Natural killer cell treated with Interleukin-12 subunit alpha and Interleukin-12 subunit beta and Interleukin-15 and Interleukin-18, amount 100 ng/mL, for 72 hours (primary cell): ENCODE measurements at regions not wholly inside any gene's neighbourhood (a gene's known extent, or its start where the extent isn't known, plus 50 kb on each side); places are given as distances from the start of the nearest gene placed in this dataset.

Source experiments
- ATAC-seq, 2 donors: fragments of 150-1000 bp; cut with Tn5 transposase in 1 of 2; sonication (Bioruptor Pico), chemical (Tn5 transposase) in 1 of 2; 2 replicates each; pipeline ENCODE4 v1.10.0; 2021
- DNase-seq: peaks from one replicate; pipeline ENCODE4 v3.0.0; 2022; ENCODE audit warnings: low spot score
- H3K27ac Mint-ChIP-seq, 2 donors: 1 replicate in 1 of 2; 2 replicates in 1 of 2; pipeline ENCODE4 v1.8.0; 2022; ENCODE audit warnings: mixed read lengths in 2 of 2, mild to moderate bottlenecking in 1 of 2, moderate library complexity in 1 of 2
- H3K27me3 Mint-ChIP-seq, 2 donors: 1 replicate in 1 of 2; 2 replicates in 1 of 2; pipeline ENCODE4 v1.8.0; 2022; ENCODE audit warnings: mixed read lengths in 2 of 2
- H3K36me3 Mint-ChIP-seq: one replicate; pipeline ENCODE4 v1.8.0; 2022; ENCODE audit warnings: mixed read lengths
- H3K4me1 Mint-ChIP-seq, 2 donors: 1 replicate in 1 of 2; 2 replicates in 1 of 2; pipeline ENCODE4 v1.8.0; 2022; ENCODE audit warnings: low read depth in 2 of 2, mixed read lengths in 2 of 2, mild to moderate bottlenecking in 1 of 2
- H3K4me3 Mint-ChIP-seq: one replicate; pipeline ENCODE4 v1.8.0; 2022; ENCODE audit warnings: mixed read lengths
- H3K9me3 Mint-ChIP-seq: 2 replicates; pipeline ENCODE4 v1.8.0; 2022; ENCODE audit warnings: mixed read lengths

GRCh38 chr2:219810895-219811294 lies 183.5 kb downstream of the SLC4A3 start:
- no peak overlapping the region for H3K27ac Mint-ChIP-seq
- H3K27me3 Mint-ChIP-seq = peaks cover 0 to 2% of the 10 kb centered on the region in 2 donors
- H3K9me3 Mint-ChIP-seq = peaks cover 5% of the 10 kb centered on the region
- H3K4me3 Mint-ChIP-seq = no peak overlapping the region
- H3K36me3 Mint-ChIP-seq = no peaks in the 10 kb centered on the region
- no peaks in the 10 kb centered on the region for H3K4me1 Mint-ChIP-seq
- no peak for DNase-seq
- no peak for ATAC-seq

DNA sequence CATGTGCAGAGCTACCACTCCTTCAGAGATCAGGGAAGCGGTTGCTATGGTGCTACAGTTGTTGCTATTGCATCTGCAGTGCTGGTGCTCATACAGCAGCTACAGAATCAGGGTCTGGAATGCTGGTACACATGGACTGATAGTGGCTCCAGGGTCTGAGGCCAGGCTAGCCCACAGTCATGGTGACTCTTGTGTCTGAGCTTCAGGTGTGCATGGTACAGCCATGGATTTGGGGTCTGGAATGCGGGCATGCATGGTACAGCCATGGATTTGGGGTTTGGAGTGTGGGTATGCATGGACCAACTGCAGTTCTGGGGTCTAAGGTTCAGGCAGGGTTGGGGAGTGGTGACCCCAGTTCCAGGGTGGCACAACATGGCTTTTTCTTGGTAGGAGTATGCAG lies 185.2 kb downstream of the SLC4A3 start:
- ATAC-seq (peak; percentile 11 to 33), DNase-seq (no peak)
- Mint-ChIP-seq H3K9me3 (peaks cover 9% of the 10 kb centered on the region), H3K27me3 (no peaks in the 10 kb centered on the region), H3K4me3 (no peak overlapping the region), H3K4me1 (no peaks in the 10 kb centered on the region), H3K36me3 (no peaks in the 10 kb centered on the region), H3K27ac (no peak overlapping the region)

DNA sequence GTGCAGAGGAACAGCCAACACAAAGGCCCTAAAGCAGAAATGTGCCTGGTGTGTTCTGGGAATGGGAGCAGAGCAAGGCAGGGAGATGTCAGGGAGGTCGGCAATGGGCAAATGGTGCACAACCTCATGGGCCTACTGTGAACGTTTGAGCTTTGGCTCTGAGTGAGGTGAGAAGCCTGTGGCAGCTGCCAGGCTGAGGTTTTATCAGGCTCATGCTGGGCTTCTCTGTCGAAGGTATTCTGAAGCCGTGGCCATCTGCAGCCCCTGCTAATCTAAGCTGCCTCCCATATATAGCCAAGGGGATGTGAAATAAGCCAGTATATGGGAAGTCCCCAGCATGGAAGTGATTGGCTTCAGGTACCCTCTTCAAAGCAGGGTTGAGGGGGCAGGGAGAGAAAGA lies 193.3 kb downstream of the SLC4A3 start:
- ATAC-seq (peak in 1 of 2 donors; percentile 32), DNase-seq (no peak)
- H3K4me3 Mint-ChIP-seq = no peak overlapping the region
- H3K36me3 Mint-ChIP-seq = peaks cover 6% of the 10 kb centered on the region
- H3K4me1 Mint-ChIP-seq = no peaks in the 10 kb centered on the region
- peaks cover 9% of the 10 kb centered on the region for H3K9me3 Mint-ChIP-seq
- H3K27ac Mint-ChIP-seq = no peak overlapping the region
- H3K27me3 Mint-ChIP-seq = peaks cover 0 to 14% of the 10 kb centered on the region in 2 donors

GRCh38 chr2:219823574-219823973 lies 196.1 kb downstream of the SLC4A3 start:
- H3K36me3 Mint-ChIP-seq = no peaks in the 10 kb centered on the region
- H3K4me3 Mint-ChIP-seq = no peak overlapping the region
- peaks cover 0 to 7% of the 10 kb centered on the region in 2 donors for H3K27me3 Mint-ChIP-seq
- DNase-seq (no peak), ATAC-seq (no peak)
- no peak overlapping the region for H3K27ac Mint-ChIP-seq
- H3K9me3 Mint-ChIP-seq = peaks cover 4% of the 10 kb centered on the region
- no peaks in the 10 kb centered on the region for H3K4me1 Mint-ChIP-seq

GRCh38 chr2:219824996-219825395 lies 197.6 kb downstream of the SLC4A3 start:
- H3K4me1 Mint-ChIP-seq = no peaks in the 10 kb centered on the region
- no peak overlapping the region for H3K27ac Mint-ChIP-seq
- no peaks in the 10 kb centered on the region for H3K36me3 Mint-ChIP-seq
- no peak for DNase-seq
- no peak for ATAC-seq
- peaks cover 0 to 7% of the 10 kb centered on the region in 2 donors for H3K27me3 Mint-ChIP-seq
- no peaks in the 10 kb centered on the region for H3K9me3 Mint-ChIP-seq
- H3K4me3 Mint-ChIP-seq = no peak overlapping the region

DNA sequence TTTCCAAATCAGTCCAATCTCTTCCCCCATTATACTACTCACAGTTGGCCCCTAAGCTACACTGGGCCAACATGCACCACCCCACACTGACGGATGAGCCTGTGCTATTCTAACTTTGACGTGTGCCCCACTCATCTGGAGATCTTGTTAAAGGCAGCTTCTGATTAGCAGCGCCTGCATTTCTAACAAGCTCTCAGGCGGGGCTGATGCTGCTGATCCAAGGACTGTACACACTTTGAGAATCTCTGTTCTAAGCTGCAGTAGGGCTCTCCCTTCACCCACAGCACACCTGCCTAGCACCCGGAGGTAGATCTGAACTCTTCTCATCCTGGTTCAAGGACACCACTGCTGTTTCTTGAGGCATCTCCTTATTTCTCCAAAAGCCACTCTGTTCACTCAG lies 200.7 kb downstream of the SLC4A3 start:
- no peak for ATAC-seq
- Mint-ChIP-seq H3K36me3 (no peaks in the 10 kb centered on the region), H3K4me3 (no peak overlapping the region)

GRCh38 chr2:219829667-219830352 lies 202.4 kb downstream of the SLC4A3 start:
- Mint-ChIP-seq H3K36me3 (no peaks in the 10 kb centered on the region), H3K27ac (no peak overlapping the region), H3K4me1 (no peaks in the 10 kb centered on the region), H3K4me3 (no peak overlapping the region), H3K9me3 (peaks cover 3% of the 10 kb centered on the region), H3K27me3 (peaks cover 3 to 8% of the 10 kb centered on the region in 2 donors)
- ATAC-seq = no peak
- no peak for DNase-seq

More for the DNA sequence above, 200.7 kb downstream of the SLC4A3 start:
- no peak for DNase-seq
- Mint-ChIP-seq H3K4me1 (no peaks in the 10 kb centered on the region), H3K27ac (no peak overlapping the region), H3K9me3 (peaks cover 3% of the 10 kb centered on the region), H3K27me3 (peaks cover 3 to 8% of the 10 kb centered on the region in 2 donors)

DNA sequence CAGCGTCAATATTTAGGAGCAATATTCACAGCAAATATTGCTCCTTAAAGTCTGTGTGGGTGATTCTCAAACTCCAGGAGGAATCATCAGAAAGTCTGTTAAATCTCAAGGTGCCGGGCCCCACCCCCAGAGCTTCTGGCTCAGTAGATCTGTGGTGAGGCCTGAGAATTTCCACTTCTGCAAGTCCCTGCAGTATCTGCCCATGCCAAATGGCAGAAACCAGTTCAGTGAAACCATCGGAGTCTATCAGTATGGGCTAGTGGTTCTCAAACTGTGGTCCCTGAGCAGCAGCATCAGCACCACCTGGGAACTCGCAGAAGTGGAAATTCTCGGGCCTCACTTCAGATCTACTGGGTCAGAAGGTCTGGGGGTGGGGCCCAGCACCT lies 202.9 kb downstream of the SLC4A3 start:
- no peak for DNase-seq
- Mint-ChIP-seq H3K27ac (no peak overlapping the region), H3K9me3 (peaks cover 3% of the 10 kb centered on the region), H3K36me3 (no peaks in the 10 kb centered on the region), H3K4me3 (no peak overlapping the region), H3K27me3 (peaks cover 3 to 8% of the 10 kb centered on the region in 2 donors), H3K4me1 (no peaks in the 10 kb centered on the region)
- ATAC-seq = no peak

GRCh38 chr2:219831957-219832356 lies 204.5 kb downstream of the SLC4A3 start:
- no peak overlapping the region for H3K27ac Mint-ChIP-seq
- no peaks in the 10 kb centered on the region for H3K36me3 Mint-ChIP-seq
- H3K9me3 Mint-ChIP-seq = peaks cover 3% of the 10 kb centered on the region
- H3K27me3 Mint-ChIP-seq = peaks cover 3 to 14% of the 10 kb centered on the region in 2 donors
- no peaks in the 10 kb centered on the region for H3K4me1 Mint-ChIP-seq
- H3K4me3 Mint-ChIP-seq = no peak overlapping the region
- DNase-seq (no peak), ATAC-seq (no peak)

DNA sequence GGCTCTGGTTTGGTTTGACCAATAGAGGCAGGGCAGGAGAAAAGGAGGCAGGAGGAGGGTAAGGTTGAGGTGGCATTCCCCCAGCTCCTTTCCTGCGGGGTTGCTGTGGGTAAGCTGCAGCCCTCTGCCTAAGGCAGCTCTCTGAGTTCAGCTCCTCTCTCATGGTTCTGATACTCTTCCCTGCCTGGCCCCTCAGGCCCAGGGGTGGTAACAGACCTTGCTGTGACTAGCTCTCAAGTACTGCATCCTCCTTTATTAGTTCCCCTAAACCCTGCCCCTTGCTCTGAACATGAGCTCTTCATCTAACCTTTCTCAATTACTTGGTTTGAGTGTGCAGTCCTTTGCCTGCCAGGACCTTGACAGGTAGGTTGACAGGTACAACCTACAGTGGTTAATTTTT lies 205.5 kb downstream of the SLC4A3 start:
- ATAC-seq = peak; percentile 5 to 60
- peaks cover 3% of the 10 kb centered on the region for H3K9me3 Mint-ChIP-seq
- H3K27me3 Mint-ChIP-seq = peaks cover 3 to 14% of the 10 kb centered on the region in 2 donors
- H3K4me3 Mint-ChIP-seq = no peak overlapping the region
- no peak overlapping the region for H3K27ac Mint-ChIP-seq
- DNase-seq = no peak
- H3K4me1 Mint-ChIP-seq = no peaks in the 10 kb centered on the region
- H3K36me3 Mint-ChIP-seq = no peaks in the 10 kb centered on the region

DNA sequence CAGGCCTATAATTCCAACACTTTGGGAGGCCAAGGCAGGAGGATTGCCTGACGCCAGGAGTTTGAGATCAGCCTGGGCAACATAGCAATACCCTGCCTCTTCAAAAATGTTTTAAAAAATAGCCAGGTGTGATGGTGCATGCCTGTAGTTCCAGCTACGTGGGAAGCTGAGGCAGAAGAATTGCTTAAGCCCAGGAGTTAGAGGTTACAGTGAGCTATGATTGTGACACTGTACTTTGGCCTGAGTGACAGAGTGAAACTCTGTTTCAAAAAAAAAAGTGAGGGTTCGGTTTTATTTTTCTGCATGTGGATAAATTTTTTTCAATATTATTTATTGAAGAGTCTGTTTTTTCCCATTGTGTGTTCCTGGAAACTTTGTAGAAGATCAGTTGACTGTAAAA lies 208.1 kb downstream of the SLC4A3 start:
- H3K4me1 Mint-ChIP-seq = no peaks in the 10 kb centered on the region
- peaks cover 3 to 20% of the 10 kb centered on the region in 2 donors for H3K27me3 Mint-ChIP-seq
- no peak for ATAC-seq
- no peak overlapping the region for H3K27ac Mint-ChIP-seq
- no peak for DNase-seq
- no peaks in the 10 kb centered on the region for H3K36me3 Mint-ChIP-seq
- peaks cover 3% of the 10 kb centered on the region for H3K9me3 Mint-ChIP-seq
- no peak overlapping the region for H3K4me3 Mint-ChIP-seq

- Mint-ChIP-seq H3K4me3 (no peak overlapping the region), H3K4me1 (no peaks in the 10 kb centered on the region), H3K27me3 (peaks cover 0 to 11% of the 10 kb centered on the region in 2 donors), H3K36me3 (no peaks in the 10 kb centered on the region), H3K9me3 (no peaks in the 10 kb centered on the region), H3K27ac (no peak overlapping the region)
- ATAC-seq = no peak
- no peak for DNase-seq
These were observed 209.3 kb downstream of the SLC4A3 start for GRCh38 chr2:219836647-219837177.

- ATAC-seq (no peak), DNase-seq (no peak)
- Mint-ChIP-seq H3K9me3 (no peaks in the 10 kb centered on the region), H3K27ac (no peak overlapping the region), H3K27me3 (peaks cover 0 to 22% of the 10 kb centered on the region in 2 donors), H3K36me3 (no peaks in the 10 kb centered on the region), H3K4me1 (no peaks in the 10 kb centered on the region), H3K4me3 (no peak overlapping the region)
These were observed 217.1 kb downstream of the SLC4A3 start for GRCh38 chr2:219844401-219845091.

GRCh38 chr2:219848882-219849281 lies 221.5 kb downstream of the SLC4A3 start:
- Mint-ChIP-seq H3K27ac (no peak overlapping the region), H3K4me1 (no peaks in the 10 kb centered on the region), H3K4me3 (no peak overlapping the region), H3K36me3 (no peaks in the 10 kb centered on the region), H3K27me3 (peaks cover 5 to 34% of the 10 kb centered on the region in 2 donors), H3K9me3 (no peaks in the 10 kb centered on the region)
- no peak for DNase-seq
- ATAC-seq = no peak
